HG02678 (cell line): ENCODE measurements at regions not wholly inside any gene's neighbourhood (a gene's known extent, or its start where the extent isn't known, plus 50 kb on each side); places are given as distances from the start of the nearest gene placed in this dataset.
"Not testable (repeated sequence)": the region's sequence is repeated elsewhere in the genome, so short reads cannot be mapped to it uniquely, and the experiment has no call there.

Source experiments
- ATAC-seq: cut with Tn5 transposase; IDR thresholded peaks from one replicate; pipeline ENCODE4 v1.9.1; 2021; ENCODE audit warnings: mild to moderate bottlenecking, moderate library complexity; ENCODE audit not compliant: unreplicated experiment

GRCh38 chr2:12870692-12871091 lies 154.0 kb downstream of the TRIB2 start:
- ATAC-seq: no peak

- no peak for ATAC-seq
Measured at GRCh38 chr2:12871694-12872315, 155.1 kb downstream of the TRIB2 start.

- ATAC-seq: no peak
Measured at GRCh38 chr2:12877761-12878160, 161.0 kb downstream of the TRIB2 start.

GRCh38 chr2:12879649-12880048 lies 162.9 kb downstream of the TRIB2 start:
- ATAC-seq: no peak

GRCh38 chr2:12881952-12882351 lies 165.2 kb downstream of the TRIB2 start:
- no peak for ATAC-seq

GRCh38 chr2:12882393-12882792 lies 165.7 kb downstream of the TRIB2 start:
- no peak for ATAC-seq

GRCh38 chr2:12883906-12884305 lies 167.2 kb downstream of the TRIB2 start:
- no peak for ATAC-seq

- ATAC-seq: no peak
Measured at GRCh38 chr2:12884713-12885282, 168.1 kb downstream of the TRIB2 start.

GRCh38 chr2:12890066-12890465 lies 173.3 kb downstream of the TRIB2 start:
- ATAC-seq: no peak

- no peak for ATAC-seq
Measured at GRCh38 chr2:12890481-12890991, 173.8 kb downstream of the TRIB2 start.

- ATAC-seq: no peak
Measured at GRCh38 chr2:12895017-12895416, 178.3 kb downstream of the TRIB2 start.

- no peak for ATAC-seq
Measured at GRCh38 chr2:12896318-12896982, 179.7 kb downstream of the TRIB2 start.

- ATAC-seq: no peak
Measured at GRCh38 chr2:12897181-12897580, 180.4 kb downstream of the TRIB2 start.

GRCh38 chr2:12903272-12903671 lies 186.5 kb downstream of the TRIB2 start:
- ATAC-seq: no peak

- no peak for ATAC-seq
Measured at GRCh38 chr2:12910431-12910830, 193.7 kb downstream of the TRIB2 start.

- ATAC-seq: no peak
Measured at GRCh38 chr2:12915787-12916186, 199.1 kb downstream of the TRIB2 start.

- ATAC-seq: no peak
Measured at GRCh38 chr2:12918138-12918834, 201.6 kb downstream of the TRIB2 start.

GRCh38 chr2:12918835-12919445 lies 202.2 kb downstream of the TRIB2 start:
- ATAC-seq: no peak

- no peak for ATAC-seq
Measured at GRCh38 chr2:12921321-12921720, 204.6 kb downstream of the TRIB2 start.

GRCh38 chr2:12923907-12924610 lies 207.3 kb downstream of the TRIB2 start:
- ATAC-seq: no peak

GRCh38 chr2:12926641-12927040 lies 209.9 kb downstream of the TRIB2 start:
- ATAC-seq: not testable (repeated sequence)
